Stromal cell of bone marrow (primary cell): ENCODE measurements at regions not wholly inside any gene's neighbourhood (a gene's known extent, or its start where the extent isn't known, plus 50 kb on each side); places are given as distances from the start of the nearest gene placed in this dataset.
"Not testable (repeated sequence)": the region's sequence is repeated elsewhere in the genome, so short reads cannot be mapped to it uniquely, and the experiment has no call there.

Experiments used
- DNase-seq: peaks from one replicate; pipeline ENCODE4 v3.0.0-alpha.2; 2012; ENCODE audit warnings: low read depth

DNA sequence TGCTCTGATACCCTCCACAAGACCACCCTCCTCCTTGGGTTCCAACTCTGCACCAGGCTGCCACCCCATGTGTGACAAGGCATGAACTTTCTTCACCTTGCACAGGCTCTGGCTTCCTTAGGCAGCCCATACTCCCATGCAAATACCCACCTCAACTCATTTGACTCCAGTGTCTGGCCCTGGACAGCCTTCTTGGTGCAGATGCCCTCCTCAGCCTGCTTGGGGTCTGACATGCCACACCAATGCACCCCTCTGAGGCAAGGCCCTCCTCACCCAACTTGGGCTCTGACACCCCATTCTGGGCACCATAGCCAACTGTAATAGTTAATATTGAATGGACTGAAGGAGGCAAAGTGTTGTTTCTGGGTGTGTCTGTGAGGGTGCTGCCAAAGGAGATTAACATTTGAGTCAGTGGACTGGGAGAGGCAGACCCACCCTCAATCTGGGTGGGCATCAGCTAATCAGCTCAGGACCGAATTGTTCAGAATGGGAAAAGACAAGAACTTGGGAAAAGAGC, 115.0 kb upstream of the EPB41L4A start:
- no peak for DNase-seq

DNA sequence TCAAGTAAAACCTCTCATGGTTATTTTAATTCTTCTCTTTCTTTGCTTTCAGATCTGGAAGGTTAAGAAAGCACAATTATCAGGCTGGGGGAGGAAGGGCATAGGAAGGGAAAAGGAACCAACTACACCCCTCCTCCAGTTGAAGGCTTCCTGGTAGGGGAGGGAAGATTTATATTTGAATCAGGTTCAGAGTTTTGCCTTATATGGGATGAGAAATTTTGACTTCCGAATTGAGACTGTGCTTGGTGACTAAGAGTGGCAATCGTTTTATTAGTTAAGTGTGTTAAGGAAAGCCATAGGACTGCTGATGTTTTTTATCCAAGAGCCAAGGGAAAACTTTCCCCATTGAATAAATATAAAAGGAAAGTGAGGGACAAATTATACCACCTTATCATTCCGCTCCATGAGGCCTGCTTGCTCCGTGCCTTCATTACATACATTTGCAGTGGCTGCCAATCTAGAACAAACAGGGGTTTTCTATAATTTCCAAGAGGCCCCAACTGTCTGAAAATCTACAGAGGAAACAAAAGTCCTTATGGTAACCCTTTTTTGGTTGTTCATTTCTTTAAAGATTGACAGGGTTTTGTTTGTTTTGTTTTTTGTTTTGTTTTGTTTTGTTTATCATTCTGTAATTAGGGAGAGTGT, 115.7 kb upstream of the EPB41L4A start:
- DNase-seq = no peak

GRCh38 chr5:112535356-112535755, 116.3 kb upstream of the EPB41L4A start:
- DNase-seq = no peak

DNA sequence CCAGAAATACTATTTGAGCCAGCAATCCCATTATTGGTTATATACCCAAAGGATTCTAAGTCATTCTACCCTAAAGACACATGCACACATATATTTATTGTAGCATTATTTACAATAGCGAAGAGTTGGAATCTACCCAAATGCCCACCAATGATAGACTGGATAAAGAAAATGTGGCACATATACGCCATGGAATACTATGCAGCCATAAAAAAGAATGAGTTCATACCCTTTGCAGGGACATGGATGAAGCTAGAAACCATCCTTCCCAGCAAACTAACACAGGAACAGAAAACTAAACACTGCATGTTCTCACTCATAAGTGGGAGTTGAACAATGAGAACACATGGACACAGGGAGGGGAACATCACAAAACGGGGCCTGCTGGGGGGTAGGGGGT, 125.5 kb upstream of the EPB41L4A start:
- not testable (repeated sequence) for DNase-seq

DNA sequence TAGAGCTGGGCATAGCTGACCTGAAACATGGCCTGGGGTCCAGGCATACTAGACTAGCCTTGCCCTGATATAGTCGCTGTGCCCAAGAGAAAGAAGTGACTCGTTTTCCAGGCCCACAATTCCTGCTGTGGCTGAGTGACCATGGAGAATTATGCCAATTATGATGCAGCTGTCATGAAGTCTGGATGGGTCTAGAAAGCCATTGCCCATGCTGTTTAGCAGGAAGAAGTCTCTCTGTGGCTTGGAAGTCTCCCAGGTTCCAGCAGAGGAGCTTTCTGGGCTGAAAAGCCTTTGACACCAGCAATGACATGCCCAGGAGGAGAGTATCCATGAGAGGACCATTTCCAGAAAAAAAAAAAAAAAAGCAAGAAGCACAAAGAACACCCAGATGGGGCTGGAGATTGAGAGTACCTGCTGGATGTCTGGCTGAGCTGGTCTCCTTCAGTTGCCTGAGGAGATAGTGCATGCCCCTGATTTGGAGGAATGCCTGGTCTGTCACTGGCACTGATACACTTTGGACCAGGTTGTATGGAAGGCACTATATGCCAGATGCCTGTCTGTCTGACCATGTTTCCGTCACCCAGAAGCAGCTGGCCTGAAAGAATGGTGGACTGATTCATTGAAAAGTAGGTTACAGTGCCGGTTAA, 128.0 kb upstream of the EPB41L4A start:
- no peak for DNase-seq

DNA sequence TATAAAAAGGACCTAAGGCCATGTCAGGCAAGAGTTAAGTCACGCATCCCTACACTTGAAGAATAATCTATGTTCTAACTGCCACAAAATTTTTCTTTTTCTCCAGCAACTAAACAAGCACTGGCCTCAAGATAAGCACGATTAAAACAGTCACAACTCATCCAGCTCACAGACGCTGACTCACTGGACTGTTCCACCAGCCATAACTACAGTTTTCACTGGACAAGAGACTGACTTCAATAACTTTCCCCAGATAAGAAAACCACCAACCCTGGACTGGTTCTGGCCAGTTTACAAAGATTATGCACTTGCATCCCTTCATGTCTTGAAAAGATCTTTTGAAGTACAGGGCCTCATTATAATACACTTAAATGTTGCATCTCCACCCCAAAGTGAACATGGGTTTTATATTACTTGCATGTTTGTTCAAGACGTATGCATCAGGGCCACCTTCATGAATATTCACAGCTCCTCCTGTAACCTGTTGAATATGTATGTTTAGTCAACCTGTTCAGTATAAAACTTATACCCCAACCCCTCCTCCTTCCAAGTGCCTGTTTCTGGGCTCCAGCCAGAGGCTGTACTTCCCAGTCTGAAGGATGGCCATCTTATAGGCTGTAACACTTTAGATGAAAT, 129.3 kb upstream of the EPB41L4A start:
- peak; percentile 71 for DNase-seq

DNA sequence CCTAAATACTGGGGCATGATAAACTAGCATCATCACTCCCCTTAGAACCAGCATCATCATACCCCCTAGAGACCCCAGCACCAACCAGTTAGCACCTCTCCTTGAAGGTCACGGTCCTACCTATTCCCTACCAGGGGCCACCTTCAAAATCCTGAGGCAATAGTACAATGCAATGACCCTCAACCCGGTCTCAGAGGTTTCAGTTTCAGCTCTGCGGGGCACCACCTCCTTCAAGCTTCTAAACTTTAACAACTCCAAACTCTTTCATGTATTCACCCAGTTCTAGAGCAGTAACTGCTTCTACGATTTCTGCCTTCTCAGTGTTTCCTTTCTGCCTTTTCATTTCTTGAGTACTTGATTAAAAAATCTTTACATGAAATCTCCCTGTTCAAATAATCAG, 130.1 kb upstream of the EPB41L4A start:
- DNase-seq = no peak

DNA sequence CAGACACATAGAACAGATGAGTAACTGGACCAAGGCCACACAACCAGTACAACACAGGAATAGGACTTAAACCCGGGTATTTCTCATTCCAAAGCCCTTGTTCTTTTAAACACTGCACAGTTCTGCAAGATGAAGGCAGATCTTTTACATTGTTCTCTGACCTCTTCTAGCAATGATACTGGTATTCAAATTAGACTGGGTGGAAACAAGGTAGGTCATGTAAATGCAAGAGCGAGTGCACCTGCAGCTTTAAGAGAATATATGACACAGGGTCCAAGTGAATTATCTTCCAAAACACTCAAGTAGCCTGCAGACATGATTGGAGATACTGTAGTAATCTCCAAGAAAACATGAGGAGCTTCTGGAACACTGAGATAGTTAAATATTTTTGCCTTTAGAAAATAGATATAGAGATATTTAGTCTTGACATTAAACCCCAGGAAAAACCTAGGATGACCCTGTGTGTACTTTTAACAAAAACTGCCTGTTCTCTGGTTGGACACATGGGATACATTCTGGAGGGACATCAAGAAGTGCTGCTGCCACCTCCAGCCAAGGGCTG, 130.6 kb upstream of the EPB41L4A start:
- no peak for DNase-seq

GRCh38 chr5:112551419-112552032, 132.4 kb upstream of the EPB41L4A start:
- DNase-seq = peak; percentile 53

DNA sequence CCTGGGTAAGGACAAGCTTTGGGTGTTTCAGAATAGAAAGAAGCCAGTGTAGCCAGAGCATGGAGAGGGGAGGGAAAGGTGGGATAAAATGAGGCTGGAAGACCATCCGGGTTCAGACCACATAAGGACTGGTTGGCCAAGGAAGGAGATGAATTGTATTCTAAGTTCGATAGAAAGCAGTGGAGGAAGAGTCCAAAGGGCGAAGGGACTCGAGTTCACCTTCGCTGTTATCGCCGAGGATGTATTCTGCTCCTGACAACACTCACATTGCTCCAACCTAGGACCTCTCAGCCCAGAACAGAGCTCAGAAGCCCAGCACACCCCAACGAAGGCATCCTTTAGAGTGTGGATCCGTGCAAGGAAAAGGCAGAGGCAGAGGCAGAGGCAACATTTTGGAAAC, 133.1 kb upstream of the EPB41L4A start:
- no peak for DNase-seq

DNA sequence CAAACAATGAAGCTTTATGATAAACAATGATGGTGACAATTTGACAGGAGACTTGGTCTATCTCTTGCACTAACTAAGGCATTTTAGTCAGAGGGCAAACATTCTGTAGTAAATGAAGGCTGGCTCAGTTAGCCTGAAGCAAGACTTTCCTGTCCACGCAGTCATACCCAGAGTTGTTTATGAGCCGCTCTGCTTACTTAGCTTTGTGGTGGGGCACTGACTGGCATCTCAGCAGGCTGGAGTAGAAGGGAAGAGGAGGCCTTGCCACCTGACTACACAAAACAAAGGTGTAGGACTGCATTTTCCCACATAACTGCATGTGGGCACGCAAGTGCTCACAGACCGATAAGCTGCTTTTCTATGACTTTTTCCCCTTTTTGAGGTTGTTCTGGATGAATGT, 133.7 kb upstream of the EPB41L4A start:
- no peak for DNase-seq

DNA sequence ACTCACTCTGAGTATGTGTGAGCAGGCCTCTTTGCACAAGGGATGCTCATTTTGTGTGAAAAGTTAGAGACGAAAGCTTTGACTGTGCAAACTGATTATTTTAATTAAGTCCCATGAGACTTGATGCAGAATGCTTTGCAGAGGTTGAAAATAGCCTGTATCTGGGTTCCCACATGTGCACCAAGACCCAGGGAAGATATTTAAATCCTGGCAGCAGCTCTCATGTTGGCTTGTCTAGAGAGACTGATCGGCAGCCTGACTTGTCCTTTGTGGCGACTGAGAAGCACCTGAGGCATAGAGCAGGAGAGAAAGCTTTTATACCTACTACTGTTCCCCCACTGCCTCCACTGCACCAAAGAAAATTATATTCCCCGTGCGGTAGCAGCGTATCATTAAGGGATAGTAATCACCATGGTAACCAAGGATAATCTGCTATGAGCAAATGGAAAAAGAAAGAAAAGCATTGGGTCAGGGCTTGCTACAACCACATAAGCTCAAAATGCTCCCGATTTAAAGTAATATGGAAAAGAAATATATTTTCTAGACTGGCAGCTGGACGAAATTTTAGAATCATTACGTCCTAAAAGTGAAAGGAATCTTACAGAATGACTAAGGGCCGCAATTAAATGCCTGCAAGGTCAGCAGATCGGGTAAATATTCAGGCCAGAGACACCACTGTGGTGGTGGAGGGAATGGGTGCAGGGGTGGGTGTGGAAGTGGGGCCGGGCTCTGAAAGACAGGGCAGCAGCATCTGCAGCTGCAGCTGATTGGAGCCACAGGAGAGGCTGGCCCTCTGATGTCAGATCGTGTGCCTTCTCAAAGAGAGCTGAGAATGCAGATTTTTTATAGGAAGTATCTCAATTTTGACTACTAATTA, 135.3 kb upstream of the EPB41L4A start:
- peak; percentile 53 for DNase-seq

- no peak for DNase-seq
Measured at GRCh38 chr5:112555197-112555596, 136.1 kb upstream of the EPB41L4A start.

DNA sequence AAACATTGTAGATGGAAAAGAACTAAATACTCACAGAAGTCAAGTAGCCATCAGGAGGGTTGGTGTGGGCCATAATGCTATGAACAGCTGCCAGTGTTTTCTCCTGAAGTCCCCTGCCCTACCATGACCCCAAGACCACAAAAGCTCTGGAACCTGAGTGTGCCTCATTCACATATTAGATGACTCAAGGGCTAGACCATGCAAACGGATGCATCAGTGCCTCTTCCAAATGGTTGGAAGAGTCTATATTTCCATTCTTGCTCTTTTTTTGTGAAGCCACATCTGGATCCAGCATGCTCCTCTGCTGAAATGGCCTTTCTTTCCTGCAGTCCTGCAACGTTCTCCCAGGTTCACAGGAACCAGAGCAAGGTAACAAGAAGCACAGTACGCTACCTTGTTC, 136.6 kb upstream of the EPB41L4A start:
- DNase-seq = peak; percentile 49

GRCh38 chr5:112559501-112559900, 140.4 kb upstream of the EPB41L4A start:
- DNase-seq = not testable (repeated sequence)

DNA sequence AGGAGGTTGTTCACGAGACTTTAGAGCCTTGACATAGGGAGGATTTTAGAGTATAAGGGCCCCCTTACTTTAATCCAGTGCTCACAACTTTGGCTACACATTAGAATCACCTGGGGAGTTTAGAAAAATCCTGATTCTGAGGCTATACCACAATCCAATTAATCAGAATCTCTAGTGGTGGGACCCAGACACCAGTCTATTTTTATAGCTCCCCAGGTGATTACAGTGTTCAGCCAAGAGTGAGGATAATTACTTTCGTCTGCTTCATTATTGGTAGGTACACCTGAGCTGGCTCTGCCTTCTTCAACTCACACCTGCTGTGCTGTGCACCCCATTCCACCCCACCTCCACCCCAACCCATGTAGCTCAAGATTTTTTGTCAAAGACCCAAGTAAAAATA, 141.3 kb upstream of the EPB41L4A start:
- DNase-seq = no peak

GRCh38 chr5:112563169-112563826, 144.2 kb upstream of the EPB41L4A start:
- DNase-seq = no peak

DNA sequence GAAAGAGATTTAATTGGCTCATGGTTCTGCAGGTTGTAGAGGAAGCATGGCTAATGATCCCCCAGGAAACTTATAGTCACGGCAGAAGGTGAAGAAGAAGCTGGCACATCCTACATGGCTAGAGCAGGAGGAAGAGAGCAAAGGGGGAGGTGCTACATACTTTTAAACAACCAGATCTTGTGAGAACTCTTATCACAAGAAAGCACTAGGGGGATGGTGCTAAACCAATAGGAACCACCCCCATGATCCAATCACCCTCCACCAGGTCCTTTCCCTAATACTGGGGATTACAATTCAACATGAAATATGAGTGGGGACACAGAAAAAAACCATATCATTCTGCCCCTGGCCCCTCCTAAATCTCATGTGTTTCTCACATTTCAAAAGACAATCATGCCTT, 147.2 kb upstream of the EPB41L4A start:
- no peak for DNase-seq

GRCh38 chr5:112569596-112569995, 150.5 kb upstream of the EPB41L4A start:
- DNase-seq = no peak

DNA sequence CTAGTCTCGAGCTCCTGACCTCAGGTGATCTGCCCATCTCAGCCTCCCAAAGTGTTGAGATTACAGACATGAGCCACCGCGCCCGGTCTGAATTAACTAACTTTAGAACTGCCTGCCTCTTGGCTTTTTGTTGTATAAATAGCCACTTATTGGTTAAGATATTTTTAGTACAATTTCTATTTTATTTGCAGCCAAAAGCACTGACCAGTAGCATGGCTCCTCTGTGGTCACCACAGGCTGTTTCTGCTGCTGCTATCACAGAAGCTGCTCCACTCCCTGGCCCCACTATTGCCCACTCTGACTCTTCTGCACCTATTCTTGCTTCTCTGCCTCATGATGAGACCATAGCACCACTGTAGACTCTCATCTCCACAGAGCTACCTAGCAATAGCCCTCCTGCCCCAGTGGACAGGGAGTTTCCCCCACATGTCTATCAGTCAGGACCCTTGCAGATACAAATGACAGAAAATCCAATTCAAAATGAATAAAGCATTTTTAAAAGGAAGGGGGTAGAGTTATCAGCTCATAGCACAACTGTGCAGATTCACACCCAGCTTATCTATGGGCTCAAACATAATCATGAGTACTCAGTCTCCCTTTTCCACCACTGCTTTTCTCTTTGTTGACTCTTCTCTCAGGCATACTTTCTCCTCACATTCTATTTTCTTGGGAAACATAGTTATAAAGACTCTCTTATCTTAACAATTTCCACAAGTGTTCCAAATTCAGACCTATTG, 151.8 kb upstream of the EPB41L4A start:
- DNase-seq = no peak
